ENCODE measurements at regions not wholly inside any gene's neighbourhood (a gene's known extent, or its start where the extent isn't known, plus 50 kb on each side); places are given as distances from the start of the nearest gene placed in this dataset.

DNA sequence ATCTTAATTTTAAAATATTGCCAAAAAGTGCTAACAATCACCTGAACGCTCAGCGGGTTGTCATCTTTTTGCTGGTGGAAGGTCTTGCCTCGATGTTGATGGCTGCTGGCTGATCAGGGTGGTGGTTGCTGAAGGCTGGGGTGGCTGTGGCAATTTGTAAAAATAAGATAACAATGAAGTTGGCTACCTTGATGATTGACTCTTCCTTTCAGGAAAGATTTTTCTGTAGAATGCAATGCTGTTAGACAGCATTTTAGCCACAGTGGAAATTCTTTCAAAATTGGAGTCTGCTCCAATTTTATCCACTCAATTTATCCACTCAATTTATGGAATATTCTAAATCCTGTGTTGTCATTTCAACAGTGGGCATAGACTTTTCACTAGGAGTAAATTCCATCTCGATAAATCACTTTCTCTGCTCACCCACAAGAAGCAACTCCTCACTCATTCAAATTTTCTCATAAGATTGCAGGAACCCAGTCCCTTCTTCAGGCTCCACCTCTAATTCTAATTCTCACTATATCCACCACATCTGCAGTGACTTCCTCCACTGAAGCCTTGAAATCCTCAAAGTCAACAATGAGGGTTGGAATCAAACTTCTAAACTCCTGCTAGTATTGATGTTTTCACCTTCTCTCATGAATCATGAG, 78.8 kb downstream of the LINC01488 start:
- DNase-seq (ENCODE audit: extremely low spot score, unreplicated experiment): no peak

GRCh38 chr11:69562302-69562701, 78.7 kb upstream of the CCND1 start:
- TF ChIP-seq CTCF (conservative IDR thresholded peaks at IDR 0.05): no peak
- Mint-ChIP-seq H3K36me3 (no peaks in the 10 kb centered on the region), H3K4me3 (no peak overlapping the region), H3K27ac (no peak overlapping the region), H3K9me3 (peaks cover 7% of the 10 kb centered on the region), H3K27me3 (no peaks in the 10 kb centered on the region), H3K4me1 (ENCODE audit: unreplicated experiment) (no peaks in the 10 kb centered on the region)
- DNase-seq (ENCODE audit: extremely low spot score, unreplicated experiment): no peak

More for the DNA sequence above, 78.8 kb downstream of the LINC01488 start:
- H3K4me1 Mint-ChIP-seq (ENCODE audit: unreplicated experiment): no peaks in the 10 kb centered on the region
- no peaks in the 10 kb centered on the region for H3K36me3 Mint-ChIP-seq
- H3K27me3 Mint-ChIP-seq: no peaks in the 10 kb centered on the region
- H3K9me3 Mint-ChIP-seq: peaks cover 7% of the 10 kb centered on the region
- no peak for TF ChIP-seq CTCF (conservative IDR thresholded peaks at IDR 0.05)
- H3K27ac Mint-ChIP-seq: no peak overlapping the region
- H3K4me3 Mint-ChIP-seq: no peak overlapping the region

GRCh38 chr11:69562816-69563215, 78.1 kb upstream of the CCND1 start:
- H3K4me1 Mint-ChIP-seq (ENCODE audit: unreplicated experiment): no peaks in the 10 kb centered on the region
- H3K27ac Mint-ChIP-seq: no peak overlapping the region
- H3K4me3 Mint-ChIP-seq: no peak overlapping the region
- H3K27me3 Mint-ChIP-seq: no peaks in the 10 kb centered on the region
- H3K9me3 Mint-ChIP-seq: peaks cover 7% of the 10 kb centered on the region
- no peak for TF ChIP-seq CTCF (conservative IDR thresholded peaks at IDR 0.05)
- H3K36me3 Mint-ChIP-seq: no peaks in the 10 kb centered on the region
- no peak for DNase-seq (ENCODE audit: extremely low spot score, unreplicated experiment)

DNA sequence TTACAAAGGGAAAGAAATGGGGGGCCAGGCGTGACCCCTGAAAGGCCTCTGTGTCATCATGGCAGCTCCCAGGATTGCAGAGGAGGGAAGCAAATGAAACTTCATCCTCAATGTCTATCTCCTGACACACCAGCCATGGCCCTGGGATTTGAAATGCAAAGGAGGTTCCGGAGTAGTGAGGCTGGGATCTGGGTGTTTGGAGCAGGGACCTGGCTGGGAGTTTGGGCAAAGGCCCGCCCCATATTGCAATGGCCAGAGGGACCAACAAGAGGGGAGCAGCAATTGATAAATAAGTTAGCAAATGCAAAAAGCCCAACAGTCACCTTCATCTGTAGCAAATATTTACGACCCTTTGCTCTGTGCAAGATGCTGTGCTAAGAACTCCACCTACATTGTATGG, 77.7 kb upstream of the CCND1 start:
- DNase-seq (ENCODE audit: extremely low spot score, unreplicated experiment): no peak
- Mint-ChIP-seq H3K9me3 (peaks cover 7% of the 10 kb centered on the region), H3K4me3 (no peak overlapping the region), H3K4me1 (ENCODE audit: unreplicated experiment) (no peaks in the 10 kb centered on the region), H3K27me3 (no peaks in the 10 kb centered on the region), H3K36me3 (no peaks in the 10 kb centered on the region), H3K27ac (no peak overlapping the region)
- no peak for TF ChIP-seq CTCF (conservative IDR thresholded peaks at IDR 0.05)

- H3K4me1 Mint-ChIP-seq (ENCODE audit: unreplicated experiment): no peaks in the 10 kb centered on the region
- H3K9me3 Mint-ChIP-seq: peaks cover 7% of the 10 kb centered on the region
- no peaks in the 10 kb centered on the region for H3K27me3 Mint-ChIP-seq
- no peak for TF ChIP-seq CTCF (conservative IDR thresholded peaks at IDR 0.05)
- DNase-seq (ENCODE audit: extremely low spot score, unreplicated experiment): no peak
- no peak overlapping the region for H3K4me3 Mint-ChIP-seq
- H3K27ac Mint-ChIP-seq: no peak overlapping the region
- no peaks in the 10 kb centered on the region for H3K36me3 Mint-ChIP-seq
Observed at GRCh38 chr11:69563946-69564775, 76.8 kb upstream of the CCND1 start.
